HepG2 (cell line): ENCODE measurements at regions not wholly inside any gene's neighbourhood (a gene's known extent, or its start where the extent isn't known, plus 50 kb on each side); places are given as distances from the start of the nearest gene placed in this dataset.
A peak's percentile ranks its signal among the peaks of the same experiment; 100 is the strongest.

Source experiments
- CHCHD3 ChIP-seq: sonication (generic); formaldehyde crosslinking; IDR thresholded peaks from 2 replicates; pipeline ENCODE4 v1.8.0; 2022; ENCODE audit warnings: mild to moderate bottlenecking, missing genetic modification reagents, moderate library complexity
- HCFC1 ChIP-seq: fragments of 150-350 bp; IDR thresholded peaks from 2 replicates; pipeline ENCODE4 v1.6.1; 2014; ENCODE audit warnings: low read depth, low read length
- HMG20B ChIP-seq: conservative IDR thresholded peaks from 2 replicates; pipeline ENCODE4 v1.6.1; 2016; ENCODE audit warnings: missing genetic modification reagents, missing compliant biosample characterization
- PAX8 ChIP-seq: sonication (generic); formaldehyde crosslinking; IDR thresholded peaks from 2 replicates; pipeline ENCODE4 v1.8.0; 2022; ENCODE audit warnings: mild to moderate bottlenecking, missing genetic modification reagents, borderline replicate concordance
- POLR2A ChIP-seq, 2 experiments: IDR thresholded peaks; 2 replicates each; pipeline ENCODE4 v1.6.1; 2011; ENCODE audit warnings: low read depth in 2 of 2, low read length in 2 of 2, mild to moderate bottlenecking in 1 of 2, moderate library complexity in 1 of 2; ENCODE audit not compliant: insufficient read depth in 1 of 2
- TRIM24 ChIP-seq: sonication (generic); formaldehyde crosslinking; IDR thresholded peaks from 2 replicates; pipeline ENCODE4 v1.8.0; 2022; ENCODE audit warnings: mild to moderate bottlenecking, missing genetic modification reagents
- ZMAT3 ChIP-seq: sonication (generic); formaldehyde crosslinking; conservative IDR thresholded peaks from 2 replicates; pipeline ENCODE4 v1.7.0; 2021; ENCODE audit warnings: missing genetic modification reagents
- ZNF30 ChIP-seq: sonication (generic); formaldehyde crosslinking; IDR thresholded peaks from 2 replicates; pipeline ENCODE4 v1.5.0; 2020; ENCODE audit warnings: mild to moderate bottlenecking, missing genetic modification reagents
- TF ChIP-seq, protein P1 (sequence below): sonication (generic); formaldehyde crosslinking; IDR thresholded peaks from 2 replicates; pipeline ENCODE4 v1.8.0; 2023; ENCODE audit warnings: mild to moderate bottlenecking, missing genetic modification reagents
- TF ChIP-seq, protein P2 (sequence below): sonication (generic); formaldehyde crosslinking; IDR thresholded peaks from 2 replicates; pipeline ENCODE4 v1.5.0; 2020; ENCODE audit warnings: mild to moderate bottlenecking, missing genetic modification reagents
- TF ChIP-seq, protein P3 (sequence below): sonication (generic); formaldehyde crosslinking; conservative IDR thresholded peaks from 2 replicates; pipeline ENCODE4 v1.8.0; 2022; ENCODE audit warnings: mild to moderate bottlenecking, moderate library complexity, missing genetic modification reagents
- TF ChIP-seq, protein P4 (sequence below): fragments of 450-650 bp; IDR thresholded peaks from 2 replicates; pipeline ENCODE4 v1.6.1; 2017
- TF ChIP-seq, protein P5 (sequence below): sonication (generic); formaldehyde crosslinking; IDR thresholded peaks from 2 replicates; pipeline ENCODE4 v1.5.0; 2020; ENCODE audit warnings: missing genetic modification reagents
- TF ChIP-seq, protein P6 (sequence below): sonication (generic); formaldehyde crosslinking; IDR thresholded peaks from 2 replicates; pipeline ENCODE4 v1.5.0; 2020; ENCODE audit warnings: missing genetic modification reagents

GRCh38 chr16:10322723-10323527 lies 62.9 kb upstream of the ATF7IP2 start (continued):
- TF ChIP-seq, protein P1, sequence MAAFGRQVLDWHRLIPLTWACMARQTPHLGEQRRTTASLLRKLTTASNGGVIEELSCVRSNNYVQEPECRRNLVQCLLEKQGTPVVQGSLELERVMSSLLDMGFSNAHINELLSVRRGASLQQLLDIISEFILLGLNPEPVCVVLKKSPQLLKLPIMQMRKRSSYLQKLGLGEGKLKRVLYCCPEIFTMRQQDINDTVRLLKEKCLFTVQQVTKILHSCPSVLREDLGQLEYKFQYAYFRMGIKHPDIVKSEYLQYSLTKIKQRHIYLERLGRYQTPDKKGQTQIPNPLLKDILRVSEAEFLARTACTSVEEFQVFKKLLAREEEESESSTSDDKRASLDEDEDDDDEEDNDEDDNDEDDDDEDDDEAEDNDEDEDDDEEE (CRISPR knock-in tag): 0 out of 2 replicates have a peak, but pooled peaks have one; percentile 4
- TF ChIP-seq TRIM24 (CRISPR knock-in tag): no peak
- TF ChIP-seq, protein P2, sequence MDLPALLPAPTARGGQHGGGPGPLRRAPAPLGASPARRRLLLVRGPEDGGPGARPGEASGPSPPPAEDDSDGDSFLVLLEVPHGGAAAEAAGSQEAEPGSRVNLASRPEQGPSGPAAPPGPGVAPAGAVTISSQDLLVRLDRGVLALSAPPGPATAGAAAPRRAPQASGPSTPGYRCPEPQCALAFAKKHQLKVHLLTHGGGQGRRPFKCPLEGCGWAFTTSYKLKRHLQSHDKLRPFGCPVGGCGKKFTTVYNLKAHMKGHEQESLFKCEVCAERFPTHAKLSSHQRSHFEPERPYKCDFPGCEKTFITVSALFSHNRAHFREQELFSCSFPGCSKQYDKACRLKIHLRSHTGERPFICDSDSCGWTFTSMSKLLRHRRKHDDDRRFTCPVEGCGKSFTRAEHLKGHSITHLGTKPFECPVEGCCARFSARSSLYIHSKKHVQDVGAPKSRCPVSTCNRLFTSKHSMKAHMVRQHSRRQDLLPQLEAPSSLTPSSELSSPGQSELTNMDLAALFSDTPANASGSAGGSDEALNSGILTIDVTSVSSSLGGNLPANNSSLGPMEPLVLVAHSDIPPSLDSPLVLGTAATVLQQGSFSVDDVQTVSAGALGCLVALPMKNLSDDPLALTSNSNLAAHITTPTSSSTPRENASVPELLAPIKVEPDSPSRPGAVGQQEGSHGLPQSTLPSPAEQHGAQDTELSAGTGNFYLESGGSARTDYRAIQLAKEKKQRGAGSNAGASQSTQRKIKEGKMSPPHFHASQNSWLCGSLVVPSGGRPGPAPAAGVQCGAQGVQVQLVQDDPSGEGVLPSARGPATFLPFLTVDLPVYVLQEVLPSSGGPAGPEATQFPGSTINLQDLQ: no peak
- TF ChIP-seq HCFC1: no peak
- peak; percentile 62; the same call in 1 of the 2 replicates for TF ChIP-seq HMG20B (CRISPR knock-in tag)
- TF ChIP-seq, protein P3, sequence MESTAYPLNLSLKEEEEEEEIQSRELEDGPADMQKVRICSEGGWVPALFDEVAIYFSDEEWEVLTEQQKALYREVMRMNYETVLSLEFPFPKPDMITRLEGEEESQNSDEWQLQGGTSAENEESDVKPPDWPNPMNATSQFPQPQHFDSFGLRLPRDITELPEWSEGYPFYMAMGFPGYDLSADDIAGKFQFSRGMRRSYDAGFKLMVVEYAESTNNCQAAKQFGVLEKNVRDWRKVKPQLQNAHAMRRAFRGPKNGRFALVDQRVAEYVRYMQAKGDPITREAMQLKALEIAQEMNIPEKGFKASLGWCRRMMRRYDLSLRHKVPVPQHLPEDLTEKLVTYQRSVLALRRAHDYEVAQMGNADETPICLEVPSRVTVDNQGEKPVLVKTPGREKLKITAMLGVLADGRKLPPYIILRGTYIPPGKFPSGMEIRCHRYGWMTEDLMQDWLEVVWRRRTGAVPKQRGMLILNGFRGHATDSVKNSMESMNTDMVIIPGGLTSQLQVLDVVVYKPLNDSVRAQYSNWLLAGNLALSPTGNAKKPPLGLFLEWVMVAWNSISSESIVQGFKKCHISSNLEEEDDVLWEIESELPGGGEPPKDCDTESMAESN (CRISPR knock-in tag): 0 out of 2 replicates have a peak, but pooled peaks have one; percentile 46
- TF ChIP-seq PAX8 (CRISPR knock-in tag): no peak
- TF ChIP-seq POLR2A (IDR thresholded peaks at IDR 0.05; ENCODE audit: insufficient read depth in 1 of 2, low read depth in 2 of 2, low read length in 2 of 2): no peak
- TF ChIP-seq, protein P4, sequence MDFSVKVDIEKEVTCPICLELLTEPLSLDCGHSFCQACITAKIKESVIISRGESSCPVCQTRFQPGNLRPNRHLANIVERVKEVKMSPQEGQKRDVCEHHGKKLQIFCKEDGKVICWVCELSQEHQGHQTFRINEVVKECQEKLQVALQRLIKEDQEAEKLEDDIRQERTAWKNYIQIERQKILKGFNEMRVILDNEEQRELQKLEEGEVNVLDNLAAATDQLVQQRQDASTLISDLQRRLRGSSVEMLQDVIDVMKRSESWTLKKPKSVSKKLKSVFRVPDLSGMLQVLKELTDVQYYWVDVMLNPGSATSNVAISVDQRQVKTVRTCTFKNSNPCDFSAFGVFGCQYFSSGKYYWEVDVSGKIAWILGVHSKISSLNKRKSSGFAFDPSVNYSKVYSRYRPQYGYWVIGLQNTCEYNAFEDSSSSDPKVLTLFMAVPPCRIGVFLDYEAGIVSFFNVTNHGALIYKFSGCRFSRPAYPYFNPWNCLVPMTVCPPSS: no peak
- TF ChIP-seq ZMAT3: no peak
- no peak for TF ChIP-seq CHCHD3 (CRISPR knock-in tag)
- TF ChIP-seq ZNF30 (CRISPR knock-in tag): no peak; the same call in 1 of the 2 replicates
- TF ChIP-seq, protein P5, sequence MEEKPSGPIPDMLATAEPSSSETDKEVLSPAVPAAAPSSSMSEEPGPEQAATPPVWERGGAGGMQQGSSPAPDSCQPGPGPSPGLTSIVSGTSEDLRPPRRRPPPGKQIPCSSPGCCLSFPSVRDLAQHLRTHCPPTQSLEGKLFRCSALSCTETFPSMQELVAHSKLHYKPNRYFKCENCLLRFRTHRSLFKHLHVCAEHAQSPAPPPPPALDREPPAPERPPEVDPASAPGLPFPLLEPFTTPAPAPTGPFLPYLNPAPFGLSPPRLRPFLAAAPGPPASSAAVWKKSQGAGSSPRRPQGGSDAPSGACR: no peak; the same call in 1 of the 2 replicates
- TF ChIP-seq, protein P6, sequence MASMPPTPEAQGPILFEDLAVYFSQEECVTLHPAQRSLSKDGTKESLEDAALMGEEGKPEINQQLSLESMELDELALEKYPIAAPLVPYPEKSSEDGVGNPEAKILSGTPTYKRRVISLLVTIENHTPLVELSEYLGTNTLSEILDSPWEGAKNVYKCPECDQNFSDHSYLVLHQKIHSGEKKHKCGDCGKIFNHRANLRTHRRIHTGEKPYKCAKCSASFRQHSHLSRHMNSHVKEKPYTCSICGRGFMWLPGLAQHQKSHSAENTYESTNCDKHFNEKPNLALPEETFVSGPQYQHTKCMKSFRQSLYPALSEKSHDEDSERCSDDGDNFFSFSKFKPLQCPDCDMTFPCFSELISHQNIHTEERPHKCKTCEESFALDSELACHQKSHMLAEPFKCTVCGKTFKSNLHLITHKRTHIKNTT: no peak
